Tibial nerve (tissue), 3 donors: ENCODE measurements at regions not wholly inside any gene's neighbourhood (a gene's known extent, or its start where the extent isn't known, plus 50 kb on each side); places are given as distances from the start of the nearest gene placed in this dataset.

Experiments
- CTCF ChIP-seq, 5 experiments: fragments of 200-600 bp in 3 of 5; fragments of 450-650 bp in 2 of 5; sonication (generic) in 3 of 5; IDR thresholded peaks; one replicate each; pipeline ENCODE4 v1.5.1; 2016 to 2019; ENCODE audit warnings: antibody characterized with exemption in 5 of 5, mild to moderate bottlenecking in 3 of 5, moderate library complexity in 2 of 5
- POLR2A ChIP-seq, 2 donors: fragments of 450-650 bp; IDR thresholded peaks; one replicate each; pipeline ENCODE4 v1.6.1; 2017; ENCODE audit warnings: antibody characterized with exemption in 2 of 2, mild to moderate bottlenecking in 2 of 2, moderate library complexity in 2 of 2

DNA sequence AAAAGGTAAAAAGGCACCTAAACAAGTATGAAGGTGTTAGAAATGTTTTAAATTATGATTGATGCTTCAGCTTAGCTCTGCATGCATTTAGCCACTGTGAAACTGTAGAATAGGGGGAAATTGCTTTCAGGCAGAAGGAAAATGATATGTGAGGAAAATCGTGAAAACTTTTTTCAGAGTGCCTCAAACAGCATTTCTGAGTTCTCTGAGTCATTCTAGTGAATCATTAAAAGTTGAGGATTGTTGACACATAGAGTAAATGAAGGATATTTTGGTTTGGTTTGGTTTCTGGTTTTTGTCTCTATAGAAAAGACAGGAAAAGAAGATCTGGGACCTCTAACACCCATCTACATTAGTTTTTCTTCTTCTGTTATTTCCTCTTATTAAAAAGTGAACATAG, 332.5 kb upstream of the TRAM1L1 start:
- TF ChIP-seq POLR2A (IDR thresholded peaks at IDR 0.05) (no peak), CTCF (IDR thresholded peaks at IDR 0.05) (no peak)
